Gastrocnemius medialis (tissue), 4 donors: ENCODE measurements at regions not wholly inside any gene's neighbourhood (a gene's known extent, or its start where the extent isn't known, plus 50 kb on each side); places are given as distances from the start of the nearest gene placed in this dataset.
A peak's percentile ranks its signal among the peaks of the same experiment; 100 is the strongest.

Experiments
- ATAC-seq, 2 donors: fragments of 150-250 bp; one replicate each; pipeline ENCODE4 v1.9.1; 2016
- DNase-seq, 2 donors: peaks; one replicate each; pipeline ENCODE4 v3.0.0-alpha.2; 2019
- H3K27ac ChIP-seq, 4 donors: fragments of 200-600 bp; sonication (generic); 1 replicate in 1 of 4; 2 replicates in 3 of 4; pipeline ENCODE4 v1.5.1; 2016 to 2018; ENCODE audit warnings: mild to moderate bottlenecking in 2 of 4, moderate library complexity in 1 of 4
- H3K27me3 ChIP-seq, 3 donors: fragments of 200-600 bp; sonication (generic) in 2 of 3; 1 replicate in 1 of 3; 2 replicates in 2 of 3; pipeline versions ENCODE4 v1.5.1 to v1.6.0; 2016 to 2019; ENCODE audit warnings: mild to moderate bottlenecking in 1 of 3, moderate library complexity in 1 of 3
- H3K36me3 ChIP-seq, 2 donors: fragments of 200-600 bp; sonication (generic) in 1 of 2; one replicate each; pipeline ENCODE4 v1.5.1; 2017 to 2018
- H3K4me1 ChIP-seq, 2 donors: fragments of 200-600 bp; sonication (generic) in 1 of 2; one replicate each; pipeline ENCODE4 v1.5.1; 2016 to 2017; ENCODE audit warnings: mild to moderate bottlenecking in 2 of 2
- H3K4me3 ChIP-seq, 4 donors: fragments of 200-600 bp; sonication (generic) in 3 of 4; 1 replicate in 1 of 4; 2 replicates in 3 of 4; pipeline ENCODE4 v1.5.1; 2016 to 2019; ENCODE audit warnings: mild to moderate bottlenecking in 2 of 4
- H3K9me3 ChIP-seq, 3 donors: fragments of 200-600 bp; sonication (generic) in 2 of 3; 1 replicate in 1 of 3; 2 replicates in 2 of 3; pipeline ENCODE4 v1.5.1; 2016 to 2019
- CTCF ChIP-seq, 5 experiments: fragments of 450-650 bp in 3 of 5; fragments of 200-600 bp in 2 of 5; sonication (generic) in 2 of 5; IDR thresholded peaks in 4 of 5; conservative IDR thresholded peaks in 1 of 5; 1 replicate in 4 of 5; 2 replicates in 1 of 5; pipeline ENCODE4 v1.5.1; 2016 to 2019; ENCODE audit warnings: antibody characterized with exemption in 5 of 5, mild to moderate bottlenecking in 3 of 5, moderate library complexity in 3 of 5
- POLR2A ChIP-seq, 2 donors: fragments of 450-650 bp; IDR thresholded peaks; one replicate each; pipeline ENCODE4 v1.6.1; 2017; ENCODE audit warnings: antibody characterized with exemption in 2 of 2, mild to moderate bottlenecking in 2 of 2, moderate library complexity in 2 of 2
- in situ Hi-C, 4 donors: fragments of 200-750 bp; cut with MboI; loops; one replicate each; pipeline versions ENCODE4 v1.15.0 to v1.8.0; 2017; ENCODE audit warnings: low sequenced_read_pairs in 4 of 4
- intact Hi-C: fragments of 100-400 bp; cut with DNase I; formaldehyde crosslinking; loops from one replicate; pipeline ENCODE4 v1.15.1; 2023; ENCODE audit warnings: low total_unique reads

GRCh38 chr13:40231751-40232150, 434.7 kb downstream of the FOXO1 start:
- no peak for ATAC-seq
- peak overlapping the region; percentile 97 to 99 (median 98) for H3K27ac ChIP-seq
- in situ Hi-C loops, result loop anchor here (10.0 to 25.0 kb wide), 5 partner anchors 113 to 433 kb away; partner anchors contain the start of gene FOXO1 (in 4 of the 4)

DNA sequence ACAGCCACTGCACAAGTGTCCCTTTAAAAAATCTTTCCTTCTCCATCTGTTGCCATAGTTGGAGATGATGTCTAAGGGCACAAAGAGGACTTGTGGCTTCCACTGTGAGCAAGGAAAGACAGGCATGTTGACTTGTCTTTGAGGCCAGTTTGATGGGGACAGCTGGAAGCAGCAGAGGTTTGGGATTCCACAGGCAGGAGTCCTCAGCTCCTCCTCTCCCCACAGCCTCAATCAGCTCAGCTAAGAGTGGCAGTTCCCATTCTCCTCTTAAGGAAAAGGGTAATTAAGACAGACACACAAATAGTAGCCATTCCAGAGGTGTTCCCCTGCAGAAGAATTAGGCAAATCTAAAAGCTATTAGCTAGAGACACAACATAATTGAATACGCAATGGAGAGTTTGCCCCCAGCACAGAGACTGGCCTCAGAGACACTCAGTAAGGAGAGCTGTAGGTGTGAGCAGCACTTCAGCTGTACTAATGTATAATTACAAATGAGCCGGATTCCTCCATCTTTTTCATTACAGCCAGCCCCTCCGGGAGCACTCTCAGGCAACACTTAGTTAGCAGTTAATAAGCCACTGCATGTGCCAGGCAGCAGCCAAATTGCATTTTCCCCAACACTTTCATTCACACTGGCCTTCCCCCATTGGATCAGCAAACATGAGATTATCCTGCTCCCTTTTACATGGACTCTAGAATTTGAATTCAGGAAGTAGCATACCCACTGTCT, 434.0 kb downstream of the FOXO1 start:
- H3K4me3 ChIP-seq, result no peak overlapping the region
- in situ Hi-C loops (loop anchor here (10.0 to 25.0 kb wide), 5 partner anchors 112 to 432 kb away; partner anchors contain the start of gene FOXO1 (in 4 of the 4)), intact Hi-C loops (loop anchor here (5.0 kb wide), 1 partner anchor 120 kb away; no protein-coding TSS in a partner anchor)
- ATAC-seq (no peak), DNase-seq (peak in 1 of 2 donors; percentile 27)
- TF ChIP-seq CTCF (IDR thresholded peaks at IDR 0.05 in 4 of 5, conservative IDR thresholded peaks at IDR 0.05 in 1 of 5), result no peak
- TF ChIP-seq POLR2A (IDR thresholded peaks at IDR 0.05), result no peak
- H3K4me1 ChIP-seq, result peaks cover 54 to 67% of the 10 kb centered on the region in 2 donors
- no peaks in the 10 kb centered on the region for H3K9me3 ChIP-seq
- no peaks in the 10 kb centered on the region for H3K36me3 ChIP-seq
- peak overlapping the region; percentile 97 to 99 (median 98) for H3K27ac ChIP-seq
- no peaks in the 10 kb centered on the region for H3K27me3 ChIP-seq

More at GRCh38 chr13:40231751-40232150, 434.7 kb downstream of the FOXO1 start:
- intact Hi-C loops, result loop anchor here (5.0 kb wide), 1 partner anchor 119 kb away; no protein-coding TSS in a partner anchor
- Histone ChIP-seq H3K27me3 (no peaks in the 10 kb centered on the region), H3K36me3 (no peaks in the 10 kb centered on the region), H3K4me1 (peaks cover 48 to 61% of the 10 kb centered on the region in 2 donors), H3K9me3 (no peaks in the 10 kb centered on the region), H3K4me3 (no peak overlapping the region)
- TF ChIP-seq POLR2A (IDR thresholded peaks at IDR 0.05) (no peak), CTCF (IDR thresholded peaks at IDR 0.05 in 4 of 5, conservative IDR thresholded peaks at IDR 0.05 in 1 of 5) (no peak)
- no peak for DNase-seq

- Histone ChIP-seq H3K4me3 (no peak overlapping the region), H3K36me3 (no peaks in the 10 kb centered on the region), H3K27ac (peak overlapping the region; percentile 97 to 99 (median 98)), H3K4me1 (peaks cover 59 to 67% of the 10 kb centered on the region in 2 donors), H3K9me3 (no peaks in the 10 kb centered on the region), H3K27me3 (no peaks in the 10 kb centered on the region)
- in situ Hi-C loops (loop anchor here (10.0 to 25.0 kb wide), 5 partner anchors 111 to 431 kb away; partner anchors contain the start of gene FOXO1 (in 4 of the 4)), intact Hi-C loops (loop anchor here (2.0 to 5.0 kb wide), 3 partner anchors 121 to 433 kb away; partner anchors contain the start of gene FOXO1)
- ATAC-seq (peak; percentile 30 to 43), DNase-seq (peak; percentile 79 to 94)
- TF ChIP-seq POLR2A (IDR thresholded peaks at IDR 0.05) (peak in 1 of 2 donors; percentile 37), CTCF (IDR thresholded peaks at IDR 0.05 in 4 of 5, conservative IDR thresholded peaks at IDR 0.05 in 1 of 5) (no peak)
Observed at GRCh38 chr13:40233731-40234195, 432.7 kb downstream of the FOXO1 start.

GRCh38 chr13:40235160-40235796, 431.2 kb downstream of the FOXO1 start:
- no peaks in the 10 kb centered on the region for H3K9me3 ChIP-seq
- H3K4me1 ChIP-seq, result peaks cover 59 to 67% of the 10 kb centered on the region in 2 donors
- H3K4me3 ChIP-seq, result no peak overlapping the region
- H3K27me3 ChIP-seq, result no peaks in the 10 kb centered on the region
- peak in 1 of 2 donors; percentile 68 for DNase-seq
- peak overlapping the region; percentile 97 to 99 (median 98) for H3K27ac ChIP-seq
- TF ChIP-seq POLR2A (IDR thresholded peaks at IDR 0.05) (peak; percentile 60 to 66), CTCF (IDR thresholded peaks at IDR 0.05 in 4 of 5, conservative IDR thresholded peaks at IDR 0.05 in 1 of 5) (no peak)
- in situ Hi-C loops (loop anchor here (5.0 to 25.0 kb wide), 6 partner anchors 110 to 430 kb away; partner anchors contain the start of gene FOXO1 (in 4 of the 4)), intact Hi-C loops (loop anchor here (2.0 to 5.0 kb wide), 4 partner anchors 166 to 432 kb away; partner anchors contain the start of gene FOXO1)
- no peaks in the 10 kb centered on the region for H3K36me3 ChIP-seq
- ATAC-seq, result peak; percentile 12 to 18
